IPS DF 19.7 (cell line): ENCODE measurements at regions not wholly inside any gene's neighbourhood (a gene's known extent, or its start where the extent isn't known, plus 50 kb on each side); places are given as distances from the start of the nearest gene placed in this dataset.
A peak's percentile ranks its signal among the peaks of the same experiment; 100 is the strongest.
"Not testable (repeated sequence)": the region's sequence is repeated elsewhere in the genome, so short reads cannot be mapped to it uniquely, and the experiment has no call there.

ENCODE experiments used
- DNase-seq: peaks from one replicate; pipeline ENCODE4 v3.0.0-alpha.2; 2013; ENCODE audit warnings: low read depth, low spot score

GRCh38 chr6:68158256-68158655 is 476.8 kb upstream of the ADGRB3 start:
- no peak for DNase-seq

GRCh38 chr6:68144667-68145066 is 490.4 kb upstream of the ADGRB3 start:
- DNase-seq = no peak

- no peak for DNase-seq
Observed at GRCh38 chr6:68141190-68141589, 493.9 kb upstream of the ADGRB3 start.

- peak; percentile 67 for DNase-seq
Observed at GRCh38 chr6:68139130-68139529, 496.0 kb upstream of the ADGRB3 start.

GRCh38 chr6:68134796-68135195 is 500.3 kb upstream of the ADGRB3 start:
- no peak for DNase-seq

GRCh38 chr6:68128211-68128610 is 506.9 kb upstream of the ADGRB3 start:
- DNase-seq = no peak

- DNase-seq = no peak
Observed at GRCh38 chr6:68127074-68127473, 508.0 kb upstream of the ADGRB3 start.

GRCh38 chr6:68126089-68126749 is 508.9 kb upstream of the ADGRB3 start:
- DNase-seq = no peak

GRCh38 chr6:68122975-68123374 is 512.1 kb upstream of the ADGRB3 start:
- not testable (repeated sequence) for DNase-seq

GRCh38 chr6:68122032-68122431 is 513.0 kb upstream of the ADGRB3 start:
- DNase-seq = no peak

GRCh38 chr6:68120954-68121353 is 514.1 kb upstream of the ADGRB3 start:
- DNase-seq = not testable (repeated sequence)

GRCh38 chr6:68114463-68115047 is 520.5 kb upstream of the ADGRB3 start:
- DNase-seq = no peak

- DNase-seq = no peak
Observed at GRCh38 chr6:68108233-68108835, 526.7 kb upstream of the ADGRB3 start.

- DNase-seq = no peak
Observed at GRCh38 chr6:68094070-68094469, 541.0 kb upstream of the ADGRB3 start.

- no peak for DNase-seq
Observed at GRCh38 chr6:68087399-68088133, 547.5 kb upstream of the ADGRB3 start.

- DNase-seq = no peak
Observed at GRCh38 chr6:68086199-68086598, 548.9 kb upstream of the ADGRB3 start.

GRCh38 chr6:68085599-68085998 is 549.5 kb upstream of the ADGRB3 start:
- DNase-seq = not testable (repeated sequence)

- DNase-seq = no peak
Observed at GRCh38 chr6:68082086-68082485, 553.0 kb upstream of the ADGRB3 start.

GRCh38 chr6:68080074-68080473 is 555.0 kb upstream of the ADGRB3 start:
- no peak for DNase-seq

- DNase-seq = no peak
Observed at GRCh38 chr6:68077661-68078060, 557.4 kb upstream of the ADGRB3 start.

- DNase-seq = no peak
Observed at GRCh38 chr6:68071740-68072139, 563.3 kb upstream of the ADGRB3 start.

GRCh38 chr6:68069921-68070710 is 565.0 kb upstream of the ADGRB3 start:
- DNase-seq = peak; percentile 45
